GM12878 (cell line): ENCODE measurements at regions not wholly inside any gene's neighbourhood (a gene's known extent, or its start where the extent isn't known, plus 50 kb on each side); places are given as distances from the start of the nearest gene placed in this dataset.

ENCODE experiments used
- ATAC-seq: fragments of 200-7000 bp; cut with Tn5 transposase; 3 replicates; pipeline ENCODE4 v1.9.1; 2020; ENCODE audit warnings: mild to moderate bottlenecking, moderate library complexity
- BruUV-seq: library from RNA; stranded (reverse); fragments of 400-500 nt; replicated peaks from 2 replicates; lab custom pipeline; 2021; lab: Mats Ljungman, UMichigan
- CTCF ChIA-PET: fragments of 300-600 bp; sonication (Branson Sonifier 250); formaldehyde crosslinking; extraction: SDS; loops from one replicate; lab custom pipeline; 2021; ENCODE audit warnings: inconsistent platforms; lab: Yijun Ruan, JAX
- POLR2A ChIA-PET: fragments of 350-600 bp; formaldehyde crosslinking; extraction: SDS; loops from one replicate; lab custom pipeline; 2021; ENCODE audit warnings: inconsistent platforms; lab: Charles Lee
- RAD21 ChIA-PET: fragments of 300-600 bp; sonication (Branson Sonifier 250); formaldehyde crosslinking; loops from one replicate; lab custom pipeline; 2023; ENCODE audit warnings: antibody characterized with exemption; ENCODE audit not compliant: unreplicated experiment; lab: Charles Lee
- SMC1A ChIA-PET: fragments of 300-600 bp; sonication (Branson Sonifier 250); formaldehyde crosslinking; loops from one replicate; lab custom pipeline; 2023; ENCODE audit not compliant: unreplicated experiment, uncharacterized antibody; lab: Charles Lee
- DNase-seq: peaks from one replicate; pipeline ENCODE4 v3.0.0-alpha.2; 2011; ENCODE audit warnings: low read depth, low spot score
- FAIRE-seq: peaks from 3 replicates; lab custom pipeline; 2011; peaks lifted over from hg19 to GRCh38; lab: Jason Lieb, UNC
- H2AFZ ChIP-seq: 2 replicates; pipeline ENCODE4 v1.6.0; 2011; ENCODE audit warnings: low read depth, low read length, control low read depth; ENCODE audit not compliant: control insufficient read depth
- H3K27ac ChIP-seq: 2 replicates; pipeline ENCODE4 v1.5.1; 2011; ENCODE audit warnings: control low read depth; ENCODE audit not compliant: control insufficient read depth, insufficient read depth
- H3K27me3 ChIP-seq, 2 experiments: replicated peaks in 1 of 2; 2 replicates each; pipeline versions ENCODE4 v1.6.0 to v1.6.1; 2011; ENCODE audit warnings: low read length in 1 of 2; ENCODE audit not compliant: control insufficient read depth in 2 of 2, insufficient read depth in 2 of 2
- H3K36me3 ChIP-seq, 2 experiments: 2 replicates each; pipeline ENCODE4 v1.5.1; 2011; ENCODE audit warnings: low read length in 1 of 2; ENCODE audit not compliant: control insufficient read depth in 2 of 2, insufficient read depth in 2 of 2
- H3K4me1 ChIP-seq: 2 replicates; pipeline ENCODE4 v1.6.1; 2011; ENCODE audit warnings: mild to moderate bottlenecking, low read length, moderate library complexity, mixed read lengths; ENCODE audit not compliant: control insufficient read depth, insufficient read depth
- H3K4me2 ChIP-seq: 2 replicates; pipeline ENCODE4 v1.6.0; 2011; ENCODE audit warnings: control low read depth; ENCODE audit not compliant: control insufficient read depth, insufficient read depth
- H3K4me3 ChIP-seq: fragments of 200-600 bp; sonication (generic); 2 replicates; pipeline ENCODE4 v1.5.1; 2016
- H3K79me2 ChIP-seq: 2 replicates; pipeline ENCODE4 v1.6.0; 2011; ENCODE audit warnings: low read length; ENCODE audit not compliant: control insufficient read depth, insufficient read depth
- H3K9ac ChIP-seq: 2 replicates; pipeline ENCODE4 v1.8.0; 2011; ENCODE audit warnings: low read length, control low read depth, mixed read lengths; ENCODE audit not compliant: control insufficient read depth, insufficient read depth
- H3K9me3 ChIP-seq: replicated peaks from 3 replicates; pipeline ENCODE4 v1.5.1; 2011; ENCODE audit warnings: mild to moderate bottlenecking, low read length; ENCODE audit not compliant: control insufficient read depth, insufficient read depth
- H4K20me1 ChIP-seq: 2 replicates; pipeline ENCODE4 v1.6.0; 2011; ENCODE audit not compliant: control insufficient read depth, insufficient read depth
- CREM ChIP-seq: IDR thresholded peaks from 2 replicates; pipeline ENCODE4 v1.6.1; 2014; ENCODE audit warnings: antibody characterized with exemption, low read depth
- E2F8 ChIP-seq: fragments of 450-650 bp; IDR thresholded peaks from 2 replicates; pipeline ENCODE4 v1.6.1; 2018; ENCODE audit warnings: mild to moderate bottlenecking, low read depth, moderate library complexity; ENCODE audit not compliant: partially characterized antibody
- HSF1 ChIP-seq: fragments of 150-350 bp; IDR thresholded peaks from 2 replicates; pipeline ENCODE4 v1.6.1; 2014; ENCODE audit warnings: mild to moderate bottlenecking, low read depth, low read length
- IRF4 ChIP-seq: IDR thresholded peaks from 2 replicates; pipeline ENCODE4 v1.6.1; 2011; ENCODE audit warnings: low read depth, low read length
- RB1 ChIP-seq: fragments of 450-650 bp; formaldehyde crosslinking; IDR thresholded peaks from 2 replicates; pipeline ENCODE4 v1.6.1; 2017; ENCODE audit warnings: mild to moderate bottlenecking, borderline replicate concordance
- SIN3A ChIP-seq: IDR thresholded peaks from 2 replicates; pipeline ENCODE4 v1.6.1; 2012; ENCODE audit warnings: low read depth, low read length, improper control_type of control experiment
- WRNIP1 ChIP-seq: IDR thresholded peaks from 2 replicates; pipeline ENCODE4 v1.6.1; 2011; ENCODE audit warnings: low read depth, low read length, improper control_type of control experiment, borderline replicate concordance
- ZNF274 ChIP-seq: IDR thresholded peaks from one replicate; pipeline ENCODE4 v1.8.0; 2011; ENCODE audit not compliant: insufficient read length, insufficient read depth
- WGBS: methylation state at CpG from one replicate; pipeline ENCODE4 v1.1.6; 2016; ENCODE audit warnings: low lambda C conversion rate; ENCODE audit not compliant: insufficient replicate concordance, insufficient coverage; ENCODE audit errors: missing lambda C conversion rate; 5-methylcytosine and 5-hydroxymethylcytosine counted together
- in situ Hi-C: fragments of 300-500 bp; cut with MboI; formaldehyde crosslinking; loops from 9 replicates; pipeline ENCODE4 v1.14.3; 2018; ENCODE audit warnings: mixed read lengths
- intact Hi-C: fragments of 100-400 bp; cut with micrococcal nuclease; formaldehyde crosslinking; loops from one replicate; pipeline ENCODE4 v1.14.2; 2022; ENCODE audit not compliant: unreplicated experiment
- TF ChIP-seq, protein P1 (sequence below): IDR thresholded peaks from 2 replicates; pipeline ENCODE4 v1.6.1; 2011; ENCODE audit warnings: low read depth, mild to moderate bottlenecking, low read length, moderate library complexity, borderline replicate concordance; ENCODE audit errors: extremely low read depth

GRCh38 chr11:91798240-91798639 lies 426.4 kb upstream of the FAT3 start:
- TF ChIP-seq HSF1, result no peak
- no peak for TF ChIP-seq ZNF274
- no peak for TF ChIP-seq WRNIP1
- TF ChIP-seq RB1, result no peak
- TF ChIP-seq E2F8, result no peak
- TF ChIP-seq, protein P1, sequence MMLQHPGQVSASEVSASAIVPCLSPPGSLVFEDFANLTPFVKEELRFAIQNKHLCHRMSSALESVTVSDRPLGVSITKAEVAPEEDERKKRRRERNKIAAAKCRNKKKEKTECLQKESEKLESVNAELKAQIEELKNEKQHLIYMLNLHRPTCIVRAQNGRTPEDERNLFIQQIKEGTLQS, result no peak
- no peak for TF ChIP-seq IRF4
- no peak for TF ChIP-seq SIN3A
- no peak for TF ChIP-seq CREM
- in situ Hi-C loops, result no loop called here
- Histone ChIP-seq H4K20me1 (no peaks in the 10 kb centered on the region), H3K4me3 (no peak overlapping the region), H3K36me3 (no peaks in the 10 kb centered on the region), H2AFZ (no peak overlapping the region), H3K9me3 (no peaks in the 10 kb centered on the region), H3K4me2 (no peak overlapping the region), H3K27me3 (no peaks in the 10 kb centered on the region), H3K27ac (no peak overlapping the region), H3K9ac (no peak overlapping the region), H3K79me2 (no peaks in the 10 kb centered on the region), H3K4me1 (no peaks in the 10 kb centered on the region)
- RAD21 ChIA-PET, result no interaction called here
- intact Hi-C loops, result no loop called here
- ATAC-seq (no peak), DNase-seq (no peak), FAIRE-seq (no peak)
- POLR2A ChIA-PET, result no interaction called here
- CTCF ChIA-PET, result no interaction called here
- WGBS, result 15% methylated on average over 7 of the region's 7 CpGs
- SMC1A ChIA-PET, result no interaction called here
- BruUV-seq, result no TSS peak
